PFSK-1 (cell line): ENCODE measurements at regions not wholly inside any gene's neighbourhood (a gene's known extent, or its start where the extent isn't known, plus 50 kb on each side); places are given as distances from the start of the nearest gene placed in this dataset.

Source experiments
- FOXP2 ChIP-seq: optimal IDR thresholded peaks from 2 replicates; pipeline ENCODE3; 2011; ENCODE audit warnings: borderline replicate concordance, control low read depth, inconsistent platforms; ENCODE audit not compliant: insufficient read depth; ENCODE audit errors: extremely low read length, extremely low read depth
- POLR2AphosphoS5 ChIP-seq: IDR thresholded peaks from 2 replicates; pipeline ENCODE4 v1.6.1; 2012; ENCODE audit warnings: low read depth, mild to moderate bottlenecking, control low read depth, low read length, moderate library complexity
- REST ChIP-seq, 2 experiments: IDR thresholded peaks; 2 replicates each; pipeline versions ENCODE4 v1.6.1 to v1.8.0; 2011 to 2012; ENCODE audit warnings: low read depth in 2 of 2, low read length in 2 of 2, control low read depth in 1 of 2, inconsistent platforms in 1 of 2, mild to moderate bottlenecking in 1 of 2, moderate library complexity in 1 of 2; ENCODE audit not compliant: insufficient read depth in 1 of 2
- SIN3A ChIP-seq: IDR thresholded peaks from 2 replicates; pipeline ENCODE4 v1.6.1; 2012; ENCODE audit warnings: mild to moderate bottlenecking, low read length, moderate library complexity, borderline replicate concordance; ENCODE audit not compliant: insufficient read depth
- TAF1 ChIP-seq: IDR thresholded peaks from 2 replicates; pipeline ENCODE4 v1.6.1; 2012; ENCODE audit warnings: low read length, control low read depth, borderline replicate concordance; ENCODE audit not compliant: insufficient read depth

GRCh38 chr15:52997123-52997522 is 207.0 kb upstream of the ONECUT1 start:
- TF ChIP-seq FOXP2 = no peak
- TF ChIP-seq TAF1 = no peak
- TF ChIP-seq SIN3A = no peak

- TF ChIP-seq FOXP2 (no peak), TAF1 (no peak), SIN3A (no peak), POLR2AphosphoS5 (no peak), REST (IDR thresholded peaks at IDR 0.05; ENCODE audit: insufficient read depth in 1 of 2, low read depth in 2 of 2, low read length in 2 of 2) (no peak)
These were observed 204.2 kb upstream of the ONECUT1 start for GRCh38 chr15:52994290-52994689.

GRCh38 chr15:52984507-52984906 is 194.4 kb upstream of the ONECUT1 start:
- TF ChIP-seq FOXP2 (no peak), TAF1 (no peak), POLR2AphosphoS5 (no peak), REST (IDR thresholded peaks at IDR 0.05; ENCODE audit: insufficient read depth in 1 of 2, low read depth in 2 of 2, low read length in 2 of 2) (no peak), SIN3A (no peak)

- TF ChIP-seq POLR2AphosphoS5 = no peak
- TF ChIP-seq FOXP2 = no peak
- TF ChIP-seq TAF1 = no peak
- TF ChIP-seq REST (IDR thresholded peaks at IDR 0.05; ENCODE audit: insufficient read depth in 1 of 2, low read depth in 2 of 2, low read length in 2 of 2) = no peak
- TF ChIP-seq SIN3A = no peak
These were observed 190.3 kb upstream of the ONECUT1 start for GRCh38 chr15:52980446-52980845.

- TF ChIP-seq FOXP2 (no peak), REST (IDR thresholded peaks at IDR 0.05; ENCODE audit: insufficient read depth in 1 of 2, low read depth in 2 of 2, low read length in 2 of 2) (no peak), SIN3A (no peak)
These were observed 186.5 kb upstream of the ONECUT1 start for GRCh38 chr15:52976516-52977075.
